MM.1S (cell line): ENCODE measurements at regions not wholly inside any gene's neighbourhood (a gene's known extent, or its start where the extent isn't known, plus 50 kb on each side); places are given as distances from the start of the nearest gene placed in this dataset.

Source experiments
- DNase-seq: peaks from one replicate; pipeline ENCODE4 v3.0.0-alpha.2; 2015
- H2AFZ ChIP-seq: fragments of 300-600 bp; sonication (generic); 2 replicates; pipeline ENCODE4 v1.6.0; 2016; ENCODE audit warnings: antibody characterized with exemption, low read length
- H3F3A ChIP-seq: fragments of 300-600 bp; sonication (generic); 2 replicates; pipeline ENCODE4 v1.6.1; 2016; ENCODE audit warnings: mild to moderate bottlenecking, antibody characterized with exemption, low read length, moderate library complexity, mixed read lengths; ENCODE audit not compliant: insufficient read depth
- H3K27ac ChIP-seq: fragments of 300-600 bp; sonication (generic); 2 replicates; pipeline ENCODE4 v1.5.1; 2016; ENCODE audit warnings: mild to moderate bottlenecking, low read length
- H3K27me3 ChIP-seq: fragments of 300-600 bp; sonication (generic); replicated peaks from 2 replicates; pipeline ENCODE4 v1.6.0; 2016; ENCODE audit warnings: low read length; ENCODE audit not compliant: insufficient read depth
- H3K36me3 ChIP-seq: fragments of 300-600 bp; sonication (generic); replicated peaks from 2 replicates; pipeline ENCODE4 v1.6.1; 2016; ENCODE audit warnings: mild to moderate bottlenecking, low read length, mixed read lengths; ENCODE audit not compliant: insufficient read depth
- H3K4me1 ChIP-seq: fragments of 300-600 bp; sonication (generic); 2 replicates; pipeline ENCODE4 v1.6.1; 2016; ENCODE audit warnings: low read length, mixed read lengths
- H3K4me2 ChIP-seq: fragments of 300-600 bp; sonication (generic); 2 replicates; pipeline ENCODE4 v1.6.0; 2016; ENCODE audit warnings: low read depth, low read length
- H3K4me3 ChIP-seq: fragments of 300-600 bp; sonication (generic); 2 replicates; pipeline ENCODE4 v1.5.1; 2016; ENCODE audit warnings: low read length, mixed read lengths
- H3K79me2 ChIP-seq: fragments of 300-600 bp; sonication (generic); 2 replicates; pipeline ENCODE4 v1.6.1; 2016; ENCODE audit warnings: mixed run types, low read length, mixed read lengths
- H3K9ac ChIP-seq: fragments of 300-600 bp; sonication (generic); 2 replicates; pipeline ENCODE4 v1.6.1; 2016; ENCODE audit warnings: low read length, mixed read lengths
- H3K9me2 ChIP-seq: fragments of 300-600 bp; sonication (generic); replicated peaks from 2 replicates; pipeline ENCODE4 v1.6.1; 2016; ENCODE audit warnings: mild to moderate bottlenecking, low read length, mixed read lengths; ENCODE audit not compliant: insufficient read depth
- H3K9me3 ChIP-seq: fragments of 300-600 bp; sonication (generic); replicated peaks from 2 replicates; pipeline ENCODE4 v1.6.1; 2016; ENCODE audit warnings: mild to moderate bottlenecking, low read length, mixed read lengths; ENCODE audit not compliant: insufficient read depth
- H4K20me1 ChIP-seq: fragments of 300-600 bp; sonication (generic); 2 replicates; pipeline ENCODE4 v1.6.1; 2016; ENCODE audit warnings: mild to moderate bottlenecking, low read length, moderate library complexity, mixed read lengths; ENCODE audit not compliant: insufficient read depth
- EZH2 ChIP-seq: fragments of 300-600 bp; sonication (generic); optimal IDR thresholded peaks from 2 replicates; pipeline ENCODE3; 2017; ENCODE audit warnings: low read depth, mild to moderate bottlenecking, antibody characterized with exemption, low read length, mixed read lengths
- EZH2phosphoT487 ChIP-seq: fragments of 300-600 bp; sonication (generic); IDR thresholded peaks from 2 replicates; pipeline ENCODE4 v1.6.1; 2018; ENCODE audit warnings: antibody characterized with exemption, low read length
- TF ChIP-seq, protein P1 (sequence below): fragments of 300-600 bp; sonication (generic); IDR thresholded peaks from 2 replicates; pipeline ENCODE4 v1.5.1; 2016; ENCODE audit warnings: antibody characterized with exemption, low read length, mixed read lengths

DNA sequence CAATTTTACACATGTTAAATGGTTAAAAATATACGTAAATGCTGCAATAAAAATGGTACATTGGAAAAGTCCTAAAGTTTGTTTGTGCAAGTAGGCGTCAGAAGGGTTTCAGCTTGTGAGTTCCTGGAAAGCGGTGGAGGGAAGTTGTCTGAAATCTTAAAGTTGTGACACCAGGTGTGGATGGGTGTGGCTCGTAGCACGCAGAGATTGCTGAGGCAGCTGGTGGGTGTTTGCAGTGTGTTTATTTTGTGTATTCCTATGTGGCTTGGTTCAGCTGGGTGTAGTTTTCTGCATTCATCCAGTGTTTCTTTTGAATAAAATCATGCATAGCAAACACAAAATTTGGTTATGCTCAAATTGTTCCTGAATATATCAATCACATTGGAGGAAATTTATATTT lies 136.8 kb upstream of the TBX3 start:
- no peak overlapping the region for H2AFZ ChIP-seq
- no peaks in the 10 kb centered on the region for H3K9me3 ChIP-seq
- no peaks in the 10 kb centered on the region for H3K4me1 ChIP-seq
- TF ChIP-seq EZH2phosphoT487 (no peak), EZH2 (no peak)
- TF ChIP-seq, protein P1, sequence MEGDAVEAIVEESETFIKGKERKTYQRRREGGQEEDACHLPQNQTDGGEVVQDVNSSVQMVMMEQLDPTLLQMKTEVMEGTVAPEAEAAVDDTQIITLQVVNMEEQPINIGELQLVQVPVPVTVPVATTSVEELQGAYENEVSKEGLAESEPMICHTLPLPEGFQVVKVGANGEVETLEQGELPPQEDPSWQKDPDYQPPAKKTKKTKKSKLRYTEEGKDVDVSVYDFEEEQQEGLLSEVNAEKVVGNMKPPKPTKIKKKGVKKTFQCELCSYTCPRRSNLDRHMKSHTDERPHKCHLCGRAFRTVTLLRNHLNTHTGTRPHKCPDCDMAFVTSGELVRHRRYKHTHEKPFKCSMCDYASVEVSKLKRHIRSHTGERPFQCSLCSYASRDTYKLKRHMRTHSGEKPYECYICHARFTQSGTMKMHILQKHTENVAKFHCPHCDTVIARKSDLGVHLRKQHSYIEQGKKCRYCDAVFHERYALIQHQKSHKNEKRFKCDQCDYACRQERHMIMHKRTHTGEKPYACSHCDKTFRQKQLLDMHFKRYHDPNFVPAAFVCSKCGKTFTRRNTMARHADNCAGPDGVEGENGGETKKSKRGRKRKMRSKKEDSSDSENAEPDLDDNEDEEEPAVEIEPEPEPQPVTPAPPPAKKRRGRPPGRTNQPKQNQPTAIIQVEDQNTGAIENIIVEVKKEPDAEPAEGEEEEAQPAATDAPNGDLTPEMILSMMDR: no peak
- no peaks in the 10 kb centered on the region for H3K9me2 ChIP-seq
- no peaks in the 10 kb centered on the region for H3K79me2 ChIP-seq
- H3K36me3 ChIP-seq: no peaks in the 10 kb centered on the region
- H3K9ac ChIP-seq: no peak overlapping the region
- no peaks in the 10 kb centered on the region for H3F3A ChIP-seq
- no peaks in the 10 kb centered on the region for H4K20me1 ChIP-seq
- no peak overlapping the region for H3K4me2 ChIP-seq
- H3K4me3 ChIP-seq: no peak overlapping the region
- no peaks in the 10 kb centered on the region for H3K27me3 ChIP-seq
- DNase-seq: no peak
- H3K27ac ChIP-seq: no peak overlapping the region

DNA sequence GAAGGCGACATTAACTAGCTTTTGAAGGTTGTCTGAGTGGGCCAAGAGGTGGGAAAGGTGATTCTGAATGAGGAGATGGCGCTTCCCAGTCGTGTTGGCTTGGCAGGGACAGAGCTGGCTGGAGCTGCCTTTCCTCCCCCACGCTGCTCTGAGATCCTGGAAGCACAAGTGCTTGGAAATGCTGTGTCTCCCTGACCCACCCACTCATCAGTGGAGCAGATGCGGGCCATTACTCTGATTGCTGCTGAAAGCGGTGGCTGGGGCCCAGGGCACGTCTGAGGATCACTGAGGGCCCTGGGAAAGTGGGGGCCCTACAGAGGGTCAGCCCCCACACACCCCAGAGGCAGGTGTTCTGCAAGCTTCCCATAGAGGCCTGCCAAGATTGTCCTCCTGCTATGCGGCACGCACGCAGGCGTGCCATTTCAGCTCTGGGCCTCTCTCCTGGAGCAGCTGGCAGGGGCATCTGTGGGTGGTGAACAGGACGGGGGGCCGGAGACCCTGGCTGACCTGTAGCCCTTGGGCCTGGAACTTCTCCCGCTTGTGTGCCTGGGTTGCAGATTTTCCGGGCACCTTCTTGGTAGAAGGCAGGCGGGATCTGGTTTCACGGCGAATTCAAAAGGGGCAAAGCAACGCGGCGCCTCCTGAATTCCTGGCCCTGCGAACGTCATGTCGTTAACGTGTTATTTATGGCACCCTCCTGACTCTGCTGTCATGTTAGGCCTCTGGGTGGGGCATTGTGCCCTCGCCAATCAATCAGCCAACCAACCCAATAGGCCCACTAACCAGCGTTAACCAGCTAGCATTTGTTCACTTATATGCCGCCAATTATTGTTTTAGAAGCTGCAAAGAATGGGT lies 133.8 kb upstream of the TBX3 start:
- Histone ChIP-seq H3K4me1 (no peaks in the 10 kb centered on the region), H2AFZ (no peak overlapping the region), H3F3A (no peaks in the 10 kb centered on the region), H3K9ac (no peak overlapping the region), H3K36me3 (no peaks in the 10 kb centered on the region), H3K9me2 (no peaks in the 10 kb centered on the region), H3K9me3 (no peaks in the 10 kb centered on the region), H3K27me3 (no peaks in the 10 kb centered on the region), H3K4me3 (no peak overlapping the region), H3K27ac (no peak overlapping the region), H4K20me1 (no peaks in the 10 kb centered on the region), H3K4me2 (no peak overlapping the region), H3K79me2 (no peaks in the 10 kb centered on the region)
- no peak for DNase-seq
- no peak for TF ChIP-seq EZH2
- TF ChIP-seq EZH2phosphoT487: no peak
- TF ChIP-seq, protein P1: no peak

DNA sequence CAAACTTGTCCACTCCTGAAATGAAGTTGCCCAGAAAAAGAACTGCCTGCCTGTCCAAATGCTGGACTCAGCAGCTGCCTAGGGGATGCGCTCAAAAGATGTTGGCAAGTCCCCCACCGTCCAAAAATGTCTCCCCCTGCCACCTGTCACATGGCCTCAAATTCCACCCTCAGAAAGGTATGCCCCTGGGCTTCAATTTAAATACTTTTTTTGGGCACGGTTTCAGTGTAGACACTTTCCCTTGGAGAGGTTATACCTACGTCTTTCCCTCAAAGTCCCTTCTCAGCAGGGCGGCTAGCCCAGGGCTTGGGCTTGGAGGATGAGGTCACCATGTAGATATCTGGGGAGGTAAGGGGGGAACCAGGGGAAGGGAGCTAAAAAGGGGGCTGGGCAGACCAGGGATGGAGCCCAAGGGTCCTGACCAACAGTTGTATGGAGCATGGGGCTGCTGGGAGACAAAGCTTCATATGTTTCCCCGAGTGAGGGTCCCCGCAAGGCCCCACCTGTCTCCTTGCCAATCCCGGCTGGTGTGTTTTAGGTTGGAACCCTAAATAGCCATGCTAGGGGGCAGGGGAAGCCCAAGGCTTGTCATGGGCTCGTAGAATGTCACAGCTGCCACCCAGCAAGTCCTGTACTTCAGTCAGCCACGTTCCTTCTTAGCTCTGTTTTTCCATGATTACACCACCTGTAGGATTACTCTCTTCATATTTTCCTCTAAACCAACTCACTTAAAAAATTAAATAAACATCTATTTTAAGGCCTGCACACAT lies 131.2 kb upstream of the TBX3 start:
- Histone ChIP-seq H3K27me3 (no peaks in the 10 kb centered on the region), H3K9me2 (no peaks in the 10 kb centered on the region), H3F3A (no peaks in the 10 kb centered on the region), H2AFZ (no peak overlapping the region), H3K4me2 (no peak overlapping the region), H3K9me3 (no peaks in the 10 kb centered on the region), H3K9ac (no peak overlapping the region), H3K79me2 (no peaks in the 10 kb centered on the region), H3K4me3 (no peak overlapping the region), H4K20me1 (no peaks in the 10 kb centered on the region), H3K4me1 (no peaks in the 10 kb centered on the region), H3K36me3 (no peaks in the 10 kb centered on the region), H3K27ac (no peak overlapping the region)
- no peak for DNase-seq
- TF ChIP-seq EZH2 (no peak), EZH2phosphoT487 (no peak)
- TF ChIP-seq, protein P1: no peak
